ENCODE measurements at regions not wholly inside any gene's neighbourhood (a gene's known extent, or its start where the extent isn't known, plus 50 kb on each side); places are given as distances from the start of the nearest gene placed in this dataset.

GRCh38 chr12:92359581-92360209 is 214.0 kb upstream of the BTG1 start:
- no peak for TF ChIP-seq GATA2 (CRISPR knock-in tag; IDR thresholded peaks at IDR 0.05)
- Histone ChIP-seq H3K4me1 (ENCODE audit: control insufficient read depth in 1 of 2, insufficient read depth in 2 of 2, low read depth in 1 of 2, low read length in 1 of 2) (peaks cover 0 to 17% of the 10 kb centered on the region in 2 experiments; a peak in 2 of 4 replicates), H3K4me2 (no peak overlapping the region), H3K4me3 (ENCODE audit: low read depth in 2 of 2, low read length in 1 of 2) (no peak overlapping the region), H3K27ac (ENCODE audit: low read depth in 2 of 2, low read length in 1 of 2) (no peak overlapping the region), H3K36me3 (replicated peaks in 1 of 2; ENCODE audit: control insufficient read depth in 1 of 2, insufficient read depth in 2 of 2, low read length in 1 of 2) (no peaks in the 10 kb centered on the region), H3K9ac (no peak overlapping the region), H3K27me3 (ENCODE audit: insufficient read depth) (no peaks in the 10 kb centered on the region), H4K20me1 (ENCODE audit: insufficient read depth) (no peaks in the 10 kb centered on the region), H3K9me2 (no peaks in the 10 kb centered on the region), H3K79me2 (ENCODE audit: insufficient read depth) (no peaks in the 10 kb centered on the region), H3K9me3 (no peaks in the 10 kb centered on the region), H2AFZ (ENCODE audit: low read depth) (no peak overlapping the region), H3F3A (replicated peaks; ENCODE audit: insufficient read depth) (no peaks in the 10 kb centered on the region)
- POLR2A ChIA-PET, result no interaction called here
- DNase-seq, result no peak
- CTCF ChIA-PET, result no interaction called here
- 44% methylated on average over 2 of the region's 2 CpGs for WGBS (ENCODE audit: low lambda C conversion rate)

GRCh38 chr12:92357584-92358261 is 212.1 kb upstream of the BTG1 start:
- Histone ChIP-seq H3K4me2 (no peak overlapping the region), H3K9ac (no peak overlapping the region), H2AFZ (ENCODE audit: low read depth) (no peak overlapping the region), H3K27me3 (ENCODE audit: insufficient read depth) (no peaks in the 10 kb centered on the region), H3K9me2 (no peaks in the 10 kb centered on the region), H3K27ac (ENCODE audit: low read depth in 2 of 2, low read length in 1 of 2) (no peak overlapping the region), H3K36me3 (replicated peaks in 1 of 2; ENCODE audit: control insufficient read depth in 1 of 2, insufficient read depth in 2 of 2, low read length in 1 of 2) (no peaks in the 10 kb centered on the region), H3K79me2 (ENCODE audit: insufficient read depth) (no peaks in the 10 kb centered on the region), H4K20me1 (ENCODE audit: insufficient read depth) (no peaks in the 10 kb centered on the region), H3F3A (replicated peaks; ENCODE audit: insufficient read depth) (no peaks in the 10 kb centered on the region), H3K9me3 (no peaks in the 10 kb centered on the region), H3K4me1 (ENCODE audit: control insufficient read depth in 1 of 2, insufficient read depth in 2 of 2, low read depth in 1 of 2, low read length in 1 of 2) (no peaks in the 10 kb centered on the region; a peak in 1 of 4 replicates), H3K4me3 (ENCODE audit: low read depth in 2 of 2, low read length in 1 of 2) (no peak overlapping the region)
- no peak for TF ChIP-seq EZH2phosphoT487 (IDR thresholded peaks at IDR 0.05; ENCODE audit: borderline replicate concordance, low read depth)
- TF ChIP-seq SMC3 (IDR thresholded peaks at IDR 0.05; ENCODE audit: low read depth, low read length), result no peak
- no peak for TF ChIP-seq TAF1 (IDR thresholded peaks at IDR 0.05; ENCODE audit: borderline replicate concordance, low read depth, low read length)
- no peak for TF ChIP-seq TCF12 (IDR thresholded peaks at IDR 0.05)
- TF ChIP-seq IRF3 (IDR thresholded peaks at IDR 0.05; ENCODE audit: low read depth, low read length), result no peak
- TF ChIP-seq USF1 (IDR thresholded peaks at IDR 0.05; ENCODE audit: borderline replicate concordance, low read depth), result no peak
- no peak for TF ChIP-seq FOSL2 (IDR thresholded peaks at IDR 0.05; ENCODE audit: borderline replicate concordance, low read depth)
- TF ChIP-seq RFX5 (IDR thresholded peaks at IDR 0.05; ENCODE audit: low read length), result no peak
- TF ChIP-seq FOXJ3 (CRISPR knock-in tag; IDR thresholded peaks at IDR 0.05), result no peak
- no peak for TF ChIP-seq YY1 (IDR thresholded peaks at IDR 0.05; ENCODE audit: low read depth)
- no peak for TF ChIP-seq CTCF (IDR thresholded peaks at IDR 0.05)
- no peak for TF ChIP-seq ZBTB33 (IDR thresholded peaks at IDR 0.05; ENCODE audit: borderline replicate concordance, low read depth)
- no peak for TF ChIP-seq ELF1 (IDR thresholded peaks at IDR 0.05)
- TF ChIP-seq PBX3 (IDR thresholded peaks at IDR 0.05), result no peak
- POLR2A ChIA-PET, result no interaction called here
- DNase-seq, result no peak
- WGBS (ENCODE audit: low lambda C conversion rate), result 71% methylated on average over 5 of the region's 5 CpGs
- CTCF ChIA-PET, result no interaction called here
